Testis (tissue), 2 donors: ENCODE measurements at regions not wholly inside any gene's neighbourhood (a gene's known extent, or its start where the extent isn't known, plus 50 kb on each side); places are given as distances from the start of the nearest gene placed in this dataset.

Experiments
- DNase-seq: peaks from one replicate; pipeline ENCODE4 v3.0.0-alpha.2; 2019
- H3K27ac ChIP-seq, 2 donors: fragments of 200-600 bp; sonication (generic); one replicate each; pipeline ENCODE4 v1.5.1; 2019
- H3K27me3 ChIP-seq: fragments of 200-600 bp; sonication (generic); one replicate; pipeline ENCODE4 v1.5.1; 2019
- H3K36me3 ChIP-seq: fragments of 200-600 bp; sonication (generic); one replicate; pipeline ENCODE4 v1.5.1; 2017; ENCODE audit warnings: low read depth; ENCODE audit errors: missing control alignments
- H3K4me1 ChIP-seq: fragments of 200-600 bp; sonication (generic); one replicate; pipeline ENCODE4 v1.5.1; 2019
- H3K4me3 ChIP-seq, 2 donors: fragments of 200-600 bp; sonication (generic); one replicate each; pipeline ENCODE4 v1.5.1; 2017 to 2019
- H3K9me3 ChIP-seq: fragments of 200-600 bp; sonication (generic); one replicate; pipeline ENCODE4 v1.5.1; 2017
- POLR2A ChIP-seq: fragments of 450-650 bp; IDR thresholded peaks from one replicate; pipeline ENCODE4 v1.6.1; 2017; ENCODE audit warnings: antibody characterized with exemption, mild to moderate bottlenecking, moderate library complexity
- WGBS, 2 donors: methylation state at CpG; one replicate each; pipeline ENCODE4 v1.1.5; 2018; 5-methylcytosine and 5-hydroxymethylcytosine counted together
- intact Hi-C: fragments of 100-400 bp; cut with DNase I; formaldehyde crosslinking; loops from one replicate; pipeline ENCODE4 v1.15.1; 2023; ENCODE audit warnings: low total_unique reads
- TF ChIP-seq, protein P1 (sequence below), 3 experiments: fragments of 450-650 bp in 2 of 3; fragments of 200-600 bp in 1 of 3; sonication (generic) in 1 of 3; IDR thresholded peaks; one replicate each; pipeline ENCODE4 v1.5.1; 2016 to 2019; ENCODE audit warnings: antibody characterized with exemption in 3 of 3, mild to moderate bottlenecking in 2 of 3, moderate library complexity in 1 of 3

DNA sequence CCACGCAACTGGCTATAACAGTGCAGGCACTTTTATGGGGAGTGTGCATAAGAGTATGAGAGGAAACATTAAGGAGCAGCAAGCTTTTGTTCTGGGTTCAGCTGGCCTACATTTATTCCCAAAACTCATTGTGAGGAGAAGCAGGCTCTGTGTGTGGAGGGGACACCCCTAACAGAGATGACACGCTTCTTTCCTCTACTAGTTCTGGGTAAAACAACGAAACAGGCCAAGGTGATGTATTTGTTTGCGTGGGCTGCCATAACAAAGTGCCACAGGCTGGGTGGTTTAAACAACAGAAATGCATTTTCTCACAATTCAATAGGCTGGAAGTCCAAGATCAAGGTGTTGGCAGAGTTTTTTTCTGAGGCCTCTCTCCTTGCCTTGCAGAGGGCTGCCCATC lies 488.6 kb downstream of the MID1IP1 start:
- intact Hi-C loops: no loop called here

DNA sequence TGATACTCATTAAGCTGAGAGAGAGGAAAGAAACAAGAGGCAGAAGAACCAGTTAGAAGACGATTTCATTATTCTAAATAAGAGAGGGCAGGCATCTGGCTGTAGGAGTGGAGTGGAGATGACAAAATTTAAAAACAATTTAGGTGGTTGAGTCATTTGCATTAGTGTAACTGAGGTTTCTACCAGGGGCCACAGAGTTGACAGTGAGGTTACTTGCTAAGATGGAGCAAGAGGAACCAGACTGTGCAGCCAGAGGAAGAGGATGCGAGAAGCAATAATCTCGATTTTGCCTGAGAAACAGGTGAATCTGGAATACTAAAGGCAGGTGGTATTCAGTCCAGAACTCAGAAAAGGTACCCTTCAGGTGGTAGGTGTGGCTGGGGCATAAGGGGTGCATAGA lies 491.9 kb downstream of the MID1IP1 start:
- intact Hi-C loops: no loop called here
- H3K4me3 ChIP-seq: no peak overlapping the region
- H3K4me1 ChIP-seq: no peaks in the 10 kb centered on the region
- H3K36me3 ChIP-seq: no peaks in the 10 kb centered on the region
- TF ChIP-seq POLR2A: no peak
- TF ChIP-seq, protein P1, sequence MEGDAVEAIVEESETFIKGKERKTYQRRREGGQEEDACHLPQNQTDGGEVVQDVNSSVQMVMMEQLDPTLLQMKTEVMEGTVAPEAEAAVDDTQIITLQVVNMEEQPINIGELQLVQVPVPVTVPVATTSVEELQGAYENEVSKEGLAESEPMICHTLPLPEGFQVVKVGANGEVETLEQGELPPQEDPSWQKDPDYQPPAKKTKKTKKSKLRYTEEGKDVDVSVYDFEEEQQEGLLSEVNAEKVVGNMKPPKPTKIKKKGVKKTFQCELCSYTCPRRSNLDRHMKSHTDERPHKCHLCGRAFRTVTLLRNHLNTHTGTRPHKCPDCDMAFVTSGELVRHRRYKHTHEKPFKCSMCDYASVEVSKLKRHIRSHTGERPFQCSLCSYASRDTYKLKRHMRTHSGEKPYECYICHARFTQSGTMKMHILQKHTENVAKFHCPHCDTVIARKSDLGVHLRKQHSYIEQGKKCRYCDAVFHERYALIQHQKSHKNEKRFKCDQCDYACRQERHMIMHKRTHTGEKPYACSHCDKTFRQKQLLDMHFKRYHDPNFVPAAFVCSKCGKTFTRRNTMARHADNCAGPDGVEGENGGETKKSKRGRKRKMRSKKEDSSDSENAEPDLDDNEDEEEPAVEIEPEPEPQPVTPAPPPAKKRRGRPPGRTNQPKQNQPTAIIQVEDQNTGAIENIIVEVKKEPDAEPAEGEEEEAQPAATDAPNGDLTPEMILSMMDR (IDR thresholded peaks at IDR 0.05): no peak
- H3K9me3 ChIP-seq: no peaks in the 10 kb centered on the region
- no peaks in the 10 kb centered on the region for H3K27me3 ChIP-seq
- WGBS, 2 donors: 91 to 97% methylated on average over 3 of the region's 3 CpGs
- DNase-seq: no peak
- no peak overlapping the region for H3K27ac ChIP-seq

More for the DNA sequence above, 488.6 kb downstream of the MID1IP1 start:
- H3K4me3 ChIP-seq: no peak overlapping the region
- TF ChIP-seq, protein P1 (IDR thresholded peaks at IDR 0.05): no peak
- no peak for TF ChIP-seq POLR2A
- no peaks in the 10 kb centered on the region for H3K27me3 ChIP-seq
- no peaks in the 10 kb centered on the region for H3K9me3 ChIP-seq
- H3K27ac ChIP-seq: no peak overlapping the region
- H3K36me3 ChIP-seq: no peaks in the 10 kb centered on the region
- 95 to 100% methylated on average over 1 to 4 of the region's 4 CpGs for WGBS, 2 donors
- H3K4me1 ChIP-seq: no peaks in the 10 kb centered on the region
- no peak for DNase-seq

DNA sequence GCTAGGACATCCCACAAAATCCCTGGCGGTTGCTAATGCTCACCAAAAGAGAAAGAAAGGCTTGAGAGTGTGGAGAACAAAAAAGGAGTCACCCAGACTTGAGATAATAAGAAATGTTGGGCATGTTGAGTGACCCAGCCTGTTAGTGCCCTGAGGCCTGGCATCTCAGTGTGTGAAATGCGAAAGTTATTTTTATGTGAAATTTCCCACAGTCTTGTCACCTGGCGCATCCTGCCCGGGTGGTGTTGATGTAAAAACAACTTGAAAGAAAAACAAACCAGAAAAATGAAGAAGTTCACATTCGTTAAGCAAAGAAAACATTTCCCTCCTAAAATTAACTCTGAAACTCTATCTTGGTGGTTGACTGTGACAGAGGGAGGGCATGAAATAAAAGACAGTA lies 495.2 kb downstream of the MID1IP1 start:
- TF ChIP-seq, protein P1 (IDR thresholded peaks at IDR 0.05): no peak
- TF ChIP-seq POLR2A: no peak
- intact Hi-C loops: no loop called here
- 88 to 96% methylated on average over 5 of the region's 5 CpGs for WGBS, 2 donors

DNA sequence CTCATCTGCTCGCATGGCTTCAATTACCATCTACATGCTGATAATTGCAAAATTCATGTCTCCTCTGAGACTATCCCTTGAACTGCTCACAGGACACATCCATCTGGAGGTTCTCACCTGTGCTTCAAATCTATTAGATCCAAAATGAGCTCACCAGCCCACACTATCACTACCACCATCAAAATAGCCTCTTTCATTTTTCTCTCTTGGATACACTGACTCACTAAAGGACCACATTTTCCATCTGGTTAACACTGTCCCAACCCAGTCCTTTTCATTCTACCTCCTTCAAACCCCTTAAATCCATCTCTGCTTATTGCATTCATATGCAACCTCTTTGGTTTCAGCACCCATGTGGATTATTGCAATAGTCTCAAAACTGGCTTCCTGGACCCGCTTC lies 497.6 kb downstream of the MID1IP1 start:
- no peaks in the 10 kb centered on the region for H3K36me3 ChIP-seq
- 90 to 100% methylated on average over 2 of the region's 2 CpGs for WGBS, 2 donors

More for the DNA sequence above, 495.2 kb downstream of the MID1IP1 start:
- Histone ChIP-seq H3K4me3 (no peak overlapping the region), H3K4me1 (no peaks in the 10 kb centered on the region), H3K36me3 (no peaks in the 10 kb centered on the region), H3K9me3 (no peaks in the 10 kb centered on the region), H3K27me3 (no peaks in the 10 kb centered on the region), H3K27ac (no peak overlapping the region)
- no peak for DNase-seq

DNA sequence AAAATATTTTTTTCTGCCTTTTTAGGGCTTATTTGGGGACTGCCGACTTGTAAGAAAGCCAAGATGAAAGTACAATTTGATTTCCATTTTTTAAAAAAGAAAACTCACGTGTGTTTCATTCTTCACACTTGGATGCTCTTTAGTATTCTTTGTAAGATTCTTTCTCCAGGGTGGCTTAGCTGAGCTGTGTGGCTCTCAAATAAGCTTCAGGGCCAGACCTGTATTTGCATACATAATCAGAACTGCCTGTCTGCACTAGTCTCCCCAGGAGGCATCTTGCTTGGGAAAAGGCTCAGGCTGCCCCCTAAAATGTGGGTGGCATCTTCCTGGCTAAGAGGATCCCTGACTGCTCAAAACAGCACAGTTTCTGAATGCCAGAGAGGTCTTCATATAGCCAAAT lies 498.4 kb downstream of the MID1IP1 start:
- no peaks in the 10 kb centered on the region for H3K9me3 ChIP-seq
- no peaks in the 10 kb centered on the region for H3K27me3 ChIP-seq
- H3K4me1 ChIP-seq: no peaks in the 10 kb centered on the region
- H3K36me3 ChIP-seq: no peaks in the 10 kb centered on the region
- TF ChIP-seq, protein P1 (IDR thresholded peaks at IDR 0.05): no peak
- no peak for TF ChIP-seq POLR2A
- intact Hi-C loops: no loop called here
- 73% methylated on average over 2 of the region's 2 CpGs for WGBS, 2 donors
- no peak overlapping the region for H3K4me3 ChIP-seq
- H3K27ac ChIP-seq: no peak overlapping the region
- DNase-seq: no peak

More for the DNA sequence above, 497.6 kb downstream of the MID1IP1 start:
- no peak for TF ChIP-seq POLR2A
- TF ChIP-seq, protein P1 (IDR thresholded peaks at IDR 0.05): no peak
- intact Hi-C loops: no loop called here
- Histone ChIP-seq H3K4me3 (no peak overlapping the region), H3K27ac (no peak overlapping the region), H3K27me3 (no peaks in the 10 kb centered on the region), H3K9me3 (no peaks in the 10 kb centered on the region), H3K4me1 (no peaks in the 10 kb centered on the region)
- no peak for DNase-seq
